ENCODE measurements at regions not wholly inside any gene's neighbourhood (a gene's known extent, or its start where the extent isn't known, plus 50 kb on each side); places are given as distances from the start of the nearest gene placed in this dataset.
"Not testable (repeated sequence)": the region's sequence is repeated elsewhere in the genome, so short reads cannot be mapped to it uniquely, and the experiment has no call there.

DNA sequence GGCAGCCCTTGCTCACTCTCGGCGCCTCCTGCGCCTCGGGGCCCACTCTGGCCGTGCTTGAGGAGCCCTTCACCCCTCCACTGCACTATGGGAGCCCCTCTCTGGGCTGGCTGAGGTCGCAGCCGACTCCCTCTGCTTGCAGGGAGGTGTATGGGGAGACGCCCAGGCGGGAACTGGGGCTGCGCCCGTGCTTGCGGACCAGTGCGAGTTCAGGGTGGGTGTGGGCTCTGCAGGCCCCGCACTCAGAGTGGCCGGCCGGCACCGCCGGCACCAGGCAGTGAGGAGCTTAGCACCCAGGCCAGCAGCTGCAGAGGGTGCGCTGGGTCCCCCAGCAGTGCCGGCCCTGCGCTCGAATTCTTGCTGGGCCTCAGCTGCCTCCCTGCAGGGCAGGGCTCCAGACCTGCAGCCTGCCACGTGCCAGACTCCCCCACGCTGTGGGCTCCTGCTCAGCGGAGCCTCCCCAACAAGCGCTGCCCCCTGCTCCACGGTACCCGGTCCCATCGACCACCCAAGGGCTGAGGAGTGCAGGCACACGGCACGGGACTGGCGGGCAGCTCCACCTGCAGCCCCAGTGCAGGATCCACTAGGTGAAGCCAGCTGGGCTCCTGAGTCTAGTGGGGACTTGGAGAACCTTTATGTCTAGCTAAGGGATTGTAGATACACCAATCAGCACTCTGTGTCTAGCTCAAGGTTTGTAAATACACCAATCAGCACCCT is 54.0 kb upstream of the WWC2 start:
- not testable (repeated sequence) for H3K4me3 ChIP-seq (ENCODE audit: control insufficient read depth, low read depth, low read length); DNase-seq (ENCODE audit: low read depth)

DNA sequence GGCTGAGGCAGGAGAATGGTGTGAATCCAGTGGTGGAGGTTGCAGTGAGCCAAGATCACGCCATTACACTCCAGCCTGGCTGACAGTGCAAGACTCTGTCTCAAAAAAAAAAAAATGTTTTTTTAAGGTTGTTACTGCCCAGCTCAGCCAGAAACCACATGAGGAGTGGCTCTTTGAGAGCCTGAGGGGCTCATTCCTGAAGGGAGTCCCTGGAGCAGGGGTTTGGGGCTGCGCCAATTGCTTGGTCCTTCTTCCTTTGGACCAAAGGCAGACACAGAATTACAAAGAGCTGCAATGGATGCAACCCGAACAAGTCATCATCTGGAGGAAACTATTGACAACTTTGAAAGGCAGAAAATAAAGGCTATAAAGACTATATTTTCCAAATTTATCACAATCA is 60.6 kb upstream of the WWC2 start:
- DNase-seq (ENCODE audit: low read depth): no peak
- no peak overlapping the region for H3K4me3 ChIP-seq (ENCODE audit: control insufficient read depth, low read depth, low read length)
- TF ChIP-seq, protein P1, sequence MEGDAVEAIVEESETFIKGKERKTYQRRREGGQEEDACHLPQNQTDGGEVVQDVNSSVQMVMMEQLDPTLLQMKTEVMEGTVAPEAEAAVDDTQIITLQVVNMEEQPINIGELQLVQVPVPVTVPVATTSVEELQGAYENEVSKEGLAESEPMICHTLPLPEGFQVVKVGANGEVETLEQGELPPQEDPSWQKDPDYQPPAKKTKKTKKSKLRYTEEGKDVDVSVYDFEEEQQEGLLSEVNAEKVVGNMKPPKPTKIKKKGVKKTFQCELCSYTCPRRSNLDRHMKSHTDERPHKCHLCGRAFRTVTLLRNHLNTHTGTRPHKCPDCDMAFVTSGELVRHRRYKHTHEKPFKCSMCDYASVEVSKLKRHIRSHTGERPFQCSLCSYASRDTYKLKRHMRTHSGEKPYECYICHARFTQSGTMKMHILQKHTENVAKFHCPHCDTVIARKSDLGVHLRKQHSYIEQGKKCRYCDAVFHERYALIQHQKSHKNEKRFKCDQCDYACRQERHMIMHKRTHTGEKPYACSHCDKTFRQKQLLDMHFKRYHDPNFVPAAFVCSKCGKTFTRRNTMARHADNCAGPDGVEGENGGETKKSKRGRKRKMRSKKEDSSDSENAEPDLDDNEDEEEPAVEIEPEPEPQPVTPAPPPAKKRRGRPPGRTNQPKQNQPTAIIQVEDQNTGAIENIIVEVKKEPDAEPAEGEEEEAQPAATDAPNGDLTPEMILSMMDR (IDR thresholded peaks at IDR 0.05; ENCODE audit: control insufficient read depth, insufficient read depth, low read depth, low read length, missing control alignments): no peak

DNA sequence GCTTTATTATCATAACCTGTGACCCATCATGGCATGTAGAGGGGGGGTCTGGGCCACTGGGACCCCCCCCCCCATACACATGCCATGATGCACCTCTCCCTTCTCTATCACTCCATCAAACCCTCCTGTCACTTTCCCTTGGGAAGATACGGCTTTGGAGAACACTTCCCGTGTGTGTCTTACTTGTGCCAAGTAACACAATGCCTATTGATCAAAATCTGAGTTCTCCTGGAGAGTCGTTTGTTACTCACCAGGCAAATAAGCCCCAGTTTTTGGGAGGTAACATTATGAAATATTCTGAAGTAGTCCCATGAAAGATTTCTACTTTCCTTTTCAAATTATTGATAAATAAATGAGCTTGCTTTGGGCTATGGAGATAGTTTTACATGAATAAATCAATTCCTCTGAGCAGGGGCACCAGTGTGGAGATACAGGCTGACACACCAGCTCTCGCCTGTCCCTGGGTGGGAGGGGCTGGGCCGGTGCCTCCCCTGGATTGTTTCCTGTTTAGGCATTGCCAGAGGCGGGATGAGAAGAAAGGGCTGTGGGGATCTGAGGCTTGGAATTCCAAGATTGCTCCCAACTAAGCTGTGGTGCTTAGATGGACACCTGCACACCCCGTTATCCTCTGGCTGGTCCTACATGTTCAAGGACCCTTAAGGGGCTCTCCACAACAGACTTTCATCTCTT is 63.2 kb upstream of the WWC2 start:
- H3K4me3 ChIP-seq (ENCODE audit: control insufficient read depth, low read depth, low read length): no peak overlapping the region
- TF ChIP-seq, protein P1 (IDR thresholded peaks at IDR 0.05; ENCODE audit: control insufficient read depth, insufficient read depth, low read depth, low read length, missing control alignments): no peak
- no peak for DNase-seq (ENCODE audit: low read depth)

DNA sequence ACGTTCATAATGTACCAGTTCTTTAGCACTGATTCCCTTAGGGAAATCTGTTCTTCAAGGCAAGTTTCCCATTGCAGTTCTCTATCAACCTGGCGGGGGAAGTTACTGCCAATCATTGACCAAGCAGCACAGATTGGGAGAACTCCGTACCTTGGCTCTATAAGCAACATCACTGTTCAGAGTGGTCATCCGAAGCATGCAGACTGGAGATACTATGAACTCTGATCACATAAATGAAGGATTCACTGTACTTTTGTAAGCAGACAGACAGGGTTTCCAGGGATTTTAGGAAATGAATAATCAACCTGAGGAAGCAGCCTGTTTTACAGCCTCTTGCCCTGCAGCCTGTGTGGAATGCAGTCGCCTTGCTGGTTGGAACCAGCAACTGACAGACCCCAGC is 63.8 kb upstream of the WWC2 start:
- no peak overlapping the region for H3K4me3 ChIP-seq (ENCODE audit: control insufficient read depth, low read depth, low read length)
- TF ChIP-seq, protein P1 (IDR thresholded peaks at IDR 0.05; ENCODE audit: control insufficient read depth, insufficient read depth, low read depth, low read length, missing control alignments): no peak
- no peak for DNase-seq (ENCODE audit: low read depth)

DNA sequence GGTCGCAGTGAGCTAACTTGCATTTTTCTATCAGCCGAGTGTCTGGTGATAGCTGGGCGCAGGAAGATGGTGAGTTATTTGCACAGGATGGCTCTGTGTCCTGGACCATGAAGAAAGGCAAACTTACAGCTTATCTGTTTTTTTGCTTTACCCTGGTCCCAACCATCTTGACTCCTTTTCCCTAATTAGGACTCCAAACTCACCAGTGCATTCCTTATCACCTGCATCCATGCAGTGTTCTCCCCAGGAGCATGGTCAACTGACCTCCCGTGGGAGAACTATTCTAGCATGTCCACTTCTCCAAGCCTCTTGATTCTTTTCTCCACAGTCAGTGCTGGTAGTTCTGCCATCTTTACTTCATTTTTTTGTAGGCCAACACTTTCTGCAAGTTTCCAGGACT is 68.2 kb upstream of the WWC2 start:
- DNase-seq (ENCODE audit: low read depth): no peak
- TF ChIP-seq, protein P1 (IDR thresholded peaks at IDR 0.05; ENCODE audit: control insufficient read depth, insufficient read depth, low read depth, low read length, missing control alignments): no peak
- no peak overlapping the region for H3K4me3 ChIP-seq (ENCODE audit: control insufficient read depth, low read depth, low read length)

DNA sequence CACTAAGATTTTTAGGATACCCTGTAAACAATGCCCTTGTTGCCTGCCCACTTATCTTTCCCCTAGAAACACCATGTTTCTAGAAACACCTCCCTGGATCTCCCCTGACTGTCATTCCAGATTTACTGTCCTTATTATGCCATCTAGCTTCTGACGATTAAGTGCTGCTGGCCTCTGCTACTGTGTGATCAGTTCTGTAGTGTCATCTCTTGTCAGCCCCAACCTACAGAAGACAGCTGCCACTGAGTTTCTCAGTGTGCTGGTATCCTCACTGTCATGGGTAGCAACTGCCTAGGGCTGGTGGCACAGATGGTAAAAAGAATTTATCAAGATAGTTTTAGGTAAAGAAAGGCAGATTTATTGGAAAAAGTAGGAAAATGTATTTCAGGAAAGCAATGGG is 68.7 kb upstream of the WWC2 start:
- DNase-seq (ENCODE audit: low read depth): no peak
- no peak overlapping the region for H3K4me3 ChIP-seq (ENCODE audit: control insufficient read depth, low read depth, low read length)
- TF ChIP-seq, protein P1 (IDR thresholded peaks at IDR 0.05; ENCODE audit: control insufficient read depth, insufficient read depth, low read depth, low read length, missing control alignments): no peak

DNA sequence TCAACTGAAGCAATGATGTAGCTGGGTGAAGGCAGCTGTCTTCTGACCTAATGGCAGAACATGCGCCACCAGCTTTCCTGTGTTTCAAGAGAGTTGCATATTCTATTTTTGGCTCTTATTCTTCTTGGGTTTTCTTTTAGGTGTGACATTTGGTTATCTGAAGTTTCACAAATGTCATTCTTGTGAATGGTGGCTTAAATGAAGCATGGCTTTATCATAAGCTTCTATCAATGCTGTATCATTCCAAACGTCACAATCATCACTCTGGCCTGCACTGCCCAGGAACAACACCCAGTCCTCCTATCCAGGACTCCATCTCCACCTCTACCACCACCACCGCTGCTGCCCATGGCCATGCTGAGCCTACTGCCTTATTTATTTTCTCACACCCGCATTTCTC is 69.7 kb upstream of the WWC2 start:
- TF ChIP-seq, protein P1 (IDR thresholded peaks at IDR 0.05; ENCODE audit: control insufficient read depth, insufficient read depth, low read depth, low read length, missing control alignments): no peak
- no peak overlapping the region for H3K4me3 ChIP-seq (ENCODE audit: control insufficient read depth, low read depth, low read length)
- DNase-seq (ENCODE audit: low read depth): no peak

All from AG09309 (cell line).